ENCODE measurements at regions not wholly inside any gene's neighbourhood (a gene's known extent, or its start where the extent isn't known, plus 50 kb on each side); places are given as distances from the start of the nearest gene placed in this dataset.
"Not testable (repeated sequence)": the region's sequence is repeated elsewhere in the genome, so short reads cannot be mapped to it uniquely, and the experiment has no call there.

GRCh38 chr11:3444420-3444744 lies 65.4 kb upstream of the ZNF195 start:
- DNase-seq (ENCODE audit: low read depth), result not testable (repeated sequence)

- DNase-seq (ENCODE audit: low read depth), result not testable (repeated sequence)
These were observed 64.9 kb upstream of the ZNF195 start for GRCh38 chr11:3443700-3444419.

- not testable (repeated sequence) for DNase-seq (ENCODE audit: low read depth)
These were observed 58.5 kb upstream of the ZNF195 start for GRCh38 chr11:3437441-3437840.

GRCh38 chr11:3434976-3435375 lies 56.0 kb upstream of the ZNF195 start:
- DNase-seq (ENCODE audit: low read depth), result no peak

- not testable (repeated sequence) for DNase-seq (ENCODE audit: low read depth)
These were observed 50.2 kb upstream of the ZNF195 start for GRCh38 chr11:3429191-3429590.

All from LHCN-M2 (cell line).